ENCODE measurements at regions not wholly inside any gene's neighbourhood (a gene's known extent, or its start where the extent isn't known, plus 50 kb on each side); places are given as distances from the start of the nearest gene placed in this dataset.

GRCh38 chr2:238694136-238694755 lies 153.6 kb upstream of the TWIST2 start:
- H3K27ac Mint-ChIP-seq = no peak overlapping the region

GRCh38 chr2:238694922-238695321 lies 153.0 kb upstream of the TWIST2 start:
- peaks cover 8% of the 10 kb centered on the region for H3K27me3 Mint-ChIP-seq (ENCODE audit: low read depth, poor library complexity)
- peak overlapping the region; percentile 40 for H3K27ac Mint-ChIP-seq
- H3K4me3 Mint-ChIP-seq = no peak overlapping the region
- H3K9me3 Mint-ChIP-seq = no peaks in the 10 kb centered on the region
- no peaks in the 10 kb centered on the region for H3K36me3 Mint-ChIP-seq (ENCODE audit: low read depth)
- no peak for TF ChIP-seq CTCF (IDR thresholded peaks at IDR 0.05)
- DNase-seq = no peak
- peaks cover 61% of the 10 kb centered on the region for H3K4me1 Mint-ChIP-seq

More at GRCh38 chr2:238694136-238694755, 153.6 kb upstream of the TWIST2 start:
- no peak for DNase-seq
- peaks cover 8% of the 10 kb centered on the region for H3K27me3 Mint-ChIP-seq (ENCODE audit: low read depth, poor library complexity)
- no peak for TF ChIP-seq CTCF (IDR thresholded peaks at IDR 0.05)
- H3K9me3 Mint-ChIP-seq = no peaks in the 10 kb centered on the region
- no peaks in the 10 kb centered on the region for H3K36me3 Mint-ChIP-seq (ENCODE audit: low read depth)
- H3K4me1 Mint-ChIP-seq = peaks cover 56% of the 10 kb centered on the region
- no peak overlapping the region for H3K4me3 Mint-ChIP-seq

- no peak overlapping the region for H3K4me3 Mint-ChIP-seq
- peaks cover 55% of the 10 kb centered on the region for H3K4me1 Mint-ChIP-seq
- no peak for DNase-seq
- no peak for TF ChIP-seq CTCF (IDR thresholded peaks at IDR 0.05)
- peaks cover 8% of the 10 kb centered on the region for H3K27me3 Mint-ChIP-seq (ENCODE audit: low read depth, poor library complexity)
- no peaks in the 10 kb centered on the region for H3K36me3 Mint-ChIP-seq (ENCODE audit: low read depth)
- peak overlapping the region; percentile 22 for H3K27ac Mint-ChIP-seq
- H3K9me3 Mint-ChIP-seq = no peaks in the 10 kb centered on the region
Measured at GRCh38 chr2:238695538-238695937, 152.3 kb upstream of the TWIST2 start.

GRCh38 chr2:238696331-238696730 lies 151.6 kb upstream of the TWIST2 start:
- peaks cover 49% of the 10 kb centered on the region for H3K4me1 Mint-ChIP-seq
- H3K27ac Mint-ChIP-seq = no peak overlapping the region
- no peaks in the 10 kb centered on the region for H3K36me3 Mint-ChIP-seq (ENCODE audit: low read depth)
- H3K9me3 Mint-ChIP-seq = no peaks in the 10 kb centered on the region
- peaks cover 7% of the 10 kb centered on the region for H3K27me3 Mint-ChIP-seq (ENCODE audit: low read depth, poor library complexity)
- no peak for DNase-seq
- TF ChIP-seq CTCF (IDR thresholded peaks at IDR 0.05) = no peak
- H3K4me3 Mint-ChIP-seq = no peak overlapping the region

GRCh38 chr2:238696786-238697185 lies 151.1 kb upstream of the TWIST2 start:
- Mint-ChIP-seq H3K4me1 (peaks cover 53% of the 10 kb centered on the region), H3K27ac (no peak overlapping the region), H3K27me3 (ENCODE audit: low read depth, poor library complexity) (peaks cover 6% of the 10 kb centered on the region), H3K4me3 (no peak overlapping the region), H3K36me3 (ENCODE audit: low read depth) (no peaks in the 10 kb centered on the region), H3K9me3 (no peaks in the 10 kb centered on the region)
- DNase-seq = no peak
- TF ChIP-seq CTCF (IDR thresholded peaks at IDR 0.05) = no peak
